ENCODE measurements at regions not wholly inside any gene's neighbourhood (a gene's known extent, or its start where the extent isn't known, plus 50 kb on each side); places are given as distances from the start of the nearest gene placed in this dataset.
A peak's percentile ranks its signal among the peaks of the same experiment; 100 is the strongest.

- no peak for TF ChIP-seq CTCF (conservative IDR thresholded peaks at IDR 0.05; ENCODE audit: low read depth, low read length)
- peak; percentile 55 for DNase-seq (ENCODE audit: low read depth)
- no peak overlapping the region for H3K4me3 ChIP-seq (ENCODE audit: low read length)
These were observed 115.5 kb downstream of the LSMEM1 start for GRCh38 chr7:112596260-112596659.

GRCh38 chr7:112596981-112597380 is 116.2 kb downstream of the LSMEM1 start:
- TF ChIP-seq CTCF (conservative IDR thresholded peaks at IDR 0.05; ENCODE audit: low read depth, low read length), result no peak
- no peak overlapping the region for H3K4me3 ChIP-seq (ENCODE audit: low read length)
- DNase-seq (ENCODE audit: low read depth), result no peak

- DNase-seq (ENCODE audit: low read depth), result no peak
- TF ChIP-seq CTCF (conservative IDR thresholded peaks at IDR 0.05; ENCODE audit: low read depth, low read length), result no peak
- no peak overlapping the region for H3K4me3 ChIP-seq (ENCODE audit: low read length)
These were observed 122.9 kb downstream of the LSMEM1 start for GRCh38 chr7:112603673-112604072.

GRCh38 chr7:112610636-112611035 is 129.8 kb downstream of the LSMEM1 start:
- no peak for DNase-seq (ENCODE audit: low read depth)
- no peak for TF ChIP-seq CTCF (conservative IDR thresholded peaks at IDR 0.05; ENCODE audit: low read depth, low read length)
- H3K4me3 ChIP-seq (ENCODE audit: low read length), result no peak overlapping the region

GRCh38 chr7:112615701-112616100 is 134.9 kb downstream of the LSMEM1 start:
- no peak for DNase-seq (ENCODE audit: low read depth)
- H3K4me3 ChIP-seq (ENCODE audit: low read length), result no peak overlapping the region
- no peak for TF ChIP-seq CTCF (conservative IDR thresholded peaks at IDR 0.05; ENCODE audit: low read depth, low read length)

GRCh38 chr7:112616295-112616694 is 135.5 kb downstream of the LSMEM1 start:
- no peak for DNase-seq (ENCODE audit: low read depth)
- TF ChIP-seq CTCF (conservative IDR thresholded peaks at IDR 0.05; ENCODE audit: low read depth, low read length), result no peak
- H3K4me3 ChIP-seq (ENCODE audit: low read length), result no peak overlapping the region

- no peak for TF ChIP-seq CTCF (conservative IDR thresholded peaks at IDR 0.05; ENCODE audit: low read depth, low read length)
- no peak overlapping the region for H3K4me3 ChIP-seq (ENCODE audit: low read length)
- DNase-seq (ENCODE audit: low read depth), result no peak
These were observed 138.6 kb downstream of the LSMEM1 start for GRCh38 chr7:112619343-112619742.
